HG02571 (cell line): ENCODE measurements at regions not wholly inside any gene's neighbourhood (a gene's known extent, or its start where the extent isn't known, plus 50 kb on each side); places are given as distances from the start of the nearest gene placed in this dataset.

Source experiments
- ATAC-seq: cut with Tn5 transposase; IDR thresholded peaks from one replicate; pipeline ENCODE4 v1.9.1; 2021; ENCODE audit warnings: mild to moderate bottlenecking, moderate library complexity; ENCODE audit not compliant: unreplicated experiment

GRCh38 chr7:34457329-34457728 lies 200.7 kb upstream of the NPSR1 start:
- no peak for ATAC-seq

- no peak for ATAC-seq
Measured at GRCh38 chr7:34463830-34464229, 194.2 kb upstream of the NPSR1 start.

DNA sequence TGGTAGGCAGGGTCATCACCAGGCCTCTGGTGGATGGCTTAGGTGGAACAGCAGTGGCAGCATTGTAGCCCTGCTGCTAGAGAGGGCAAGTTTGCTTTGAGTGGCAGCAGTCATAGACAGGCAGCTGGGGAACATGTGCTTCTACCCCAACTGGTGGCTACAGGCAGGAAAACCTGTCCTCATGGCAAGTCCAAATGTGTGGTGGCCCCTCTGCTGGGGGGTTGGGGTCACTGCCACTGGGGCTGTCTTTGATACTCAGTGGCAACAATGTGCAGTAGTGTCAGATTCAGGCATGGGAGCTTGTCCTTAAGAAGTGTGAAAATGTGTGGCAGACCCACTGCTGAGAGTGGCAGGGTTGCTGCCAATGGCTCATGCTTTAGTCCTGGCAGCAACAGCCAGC lies 186.2 kb upstream of the NPSR1 start:
- no peak for ATAC-seq

- no peak for ATAC-seq
Measured at GRCh38 chr7:34486371-34486770, 171.6 kb upstream of the NPSR1 start.

- ATAC-seq: no peak
Measured at GRCh38 chr7:34487391-34488115, 170.5 kb upstream of the NPSR1 start.

GRCh38 chr7:34488766-34489165 lies 169.3 kb upstream of the NPSR1 start:
- no peak for ATAC-seq

DNA sequence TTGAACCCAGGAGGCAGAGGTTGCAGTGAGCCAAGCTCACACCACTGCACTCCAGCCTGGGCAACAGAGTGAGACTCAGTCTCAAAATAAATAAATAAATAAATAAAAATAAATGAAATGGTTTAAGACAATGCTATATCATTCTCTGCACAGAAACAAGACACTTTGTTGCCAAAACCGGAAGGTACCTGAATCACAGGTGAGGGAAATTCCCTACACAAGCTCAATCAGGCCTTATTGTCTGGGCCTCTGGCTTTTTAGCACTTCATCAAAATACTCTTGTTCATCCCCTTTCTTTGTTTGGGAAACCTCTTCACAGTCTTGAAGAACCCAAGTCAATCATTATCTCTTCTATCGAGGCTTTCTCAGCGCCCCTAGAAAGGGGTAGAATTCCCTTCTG lies 166.1 kb upstream of the NPSR1 start:
- ATAC-seq: no peak

- no peak for ATAC-seq
Measured at GRCh38 chr7:34493752-34494151, 164.3 kb upstream of the NPSR1 start.

DNA sequence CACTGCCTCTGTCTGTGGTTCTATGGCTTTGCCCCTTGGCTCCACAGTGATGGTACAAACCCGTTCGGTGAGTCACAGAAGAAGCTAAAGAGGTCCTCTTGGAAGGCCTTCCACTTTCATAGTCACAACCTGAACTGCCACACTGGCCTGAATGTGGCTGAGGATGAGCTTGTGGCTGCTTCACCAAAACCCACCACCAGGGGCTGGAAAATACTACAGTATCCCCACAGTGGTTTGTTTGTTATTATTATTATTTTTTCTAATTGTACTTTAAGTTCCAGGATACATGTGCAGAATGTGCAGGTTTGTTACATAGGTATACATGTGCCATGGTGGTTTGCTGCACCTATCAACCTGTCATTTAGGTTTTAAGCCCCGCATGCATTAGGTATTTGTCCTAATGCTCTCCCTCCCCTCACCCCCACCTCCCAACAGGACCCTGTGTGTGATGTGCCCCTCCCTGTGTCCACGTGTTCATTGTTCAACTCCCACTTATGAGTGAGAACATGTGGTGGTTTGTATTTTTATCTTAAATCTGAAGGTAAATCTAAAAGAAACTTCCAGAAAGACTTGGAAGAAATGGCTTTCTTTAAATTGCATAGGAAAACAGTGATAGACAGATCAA lies 160.8 kb upstream of the NPSR1 start:
- ATAC-seq: no peak

GRCh38 chr7:34501156-34501555 lies 156.9 kb upstream of the NPSR1 start:
- no peak for ATAC-seq

- ATAC-seq: no peak
Measured at GRCh38 chr7:34507191-34507590, 150.8 kb upstream of the NPSR1 start.

DNA sequence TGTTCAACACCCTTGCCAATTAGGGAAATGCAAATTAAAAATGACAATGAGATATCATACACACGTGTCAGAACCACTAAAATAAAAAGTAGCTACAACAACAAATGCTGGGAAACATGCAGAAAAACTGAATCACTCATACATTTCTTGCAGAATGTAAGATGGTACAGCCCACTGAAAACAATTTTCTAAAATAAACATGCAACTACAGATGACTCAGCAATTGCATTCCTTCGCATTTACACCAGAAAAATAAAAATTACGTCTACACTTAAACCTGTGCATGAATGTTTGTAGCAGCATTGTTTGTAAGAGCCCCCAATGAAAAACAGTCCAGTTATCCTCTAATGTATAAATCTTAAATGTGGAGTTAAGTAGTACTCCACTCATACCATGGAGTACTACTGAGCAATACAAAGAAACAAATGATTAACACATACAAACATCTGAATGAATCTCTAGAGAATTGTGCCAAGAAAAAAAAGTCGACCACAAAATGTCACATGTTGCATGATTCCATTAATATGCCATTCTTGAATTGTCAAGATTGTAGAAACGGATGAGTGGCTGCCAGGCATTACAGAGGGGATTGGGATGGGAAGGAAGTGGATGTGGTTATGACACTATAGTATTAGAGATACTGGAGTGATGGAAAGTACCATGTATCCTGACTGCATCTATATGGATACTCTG lies 134.6 kb upstream of the NPSR1 start:
- no peak for ATAC-seq

- ATAC-seq: no peak
Measured at GRCh38 chr7:34530259-34530658, 127.8 kb upstream of the NPSR1 start.

DNA sequence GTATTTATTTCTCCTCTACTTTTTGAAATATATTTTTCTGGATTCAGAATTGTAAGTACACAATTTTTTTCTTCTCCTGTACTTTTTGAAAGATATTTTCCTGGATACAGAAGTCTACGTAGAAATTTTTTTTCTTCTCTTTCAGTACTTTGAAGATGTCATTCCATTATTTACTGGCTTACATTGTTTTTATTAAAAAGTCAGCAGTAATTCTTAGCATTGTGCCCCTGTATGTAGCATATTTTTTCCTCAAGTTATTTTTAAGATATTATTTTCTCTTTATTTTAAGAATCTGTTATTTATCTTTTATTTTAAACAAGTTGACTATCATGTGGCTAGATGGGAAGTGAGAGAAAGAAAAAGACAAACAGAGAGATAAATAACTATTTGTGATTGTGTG lies 119.0 kb upstream of the NPSR1 start:
- ATAC-seq: no peak

DNA sequence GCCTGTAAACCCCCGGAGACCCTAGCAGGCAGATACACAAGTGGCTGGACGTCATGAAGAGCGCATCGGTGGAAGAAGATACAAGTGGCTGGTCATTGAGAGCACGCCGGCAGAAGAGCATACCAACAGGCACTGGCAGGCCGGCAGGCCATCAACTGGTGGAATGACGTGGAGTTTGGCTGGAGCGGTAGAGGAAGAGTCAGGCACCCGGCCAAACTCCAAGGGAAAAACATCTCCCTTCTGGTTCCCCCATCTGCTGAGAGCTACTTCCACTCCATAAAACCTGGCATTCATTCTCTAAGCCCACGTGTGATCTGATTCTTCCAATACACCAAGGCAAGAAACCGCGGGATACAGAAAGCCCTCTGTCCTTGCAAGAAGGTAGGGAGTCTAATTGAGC lies 113.4 kb upstream of the NPSR1 start:
- ATAC-seq: no peak

DNA sequence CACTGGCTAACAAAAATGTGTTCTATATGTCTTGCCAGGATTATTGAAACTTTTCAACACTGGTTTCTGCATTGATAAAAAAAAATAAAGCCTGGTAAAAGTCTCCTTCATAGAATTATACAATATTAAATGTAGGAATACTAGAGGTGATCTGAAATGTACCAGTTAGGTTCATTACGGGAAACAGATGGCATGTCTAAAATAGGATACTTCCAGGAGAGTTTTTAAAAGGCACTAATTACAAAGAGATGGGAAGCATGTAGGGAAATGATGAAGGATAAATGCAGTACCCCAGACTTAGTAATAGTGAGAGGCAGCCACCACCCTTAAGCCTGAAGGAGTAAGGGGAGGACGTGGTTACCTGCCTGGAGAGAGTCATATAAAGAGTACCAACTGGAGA lies 107.0 kb upstream of the NPSR1 start:
- ATAC-seq: no peak

GRCh38 chr7:34552502-34552901 lies 105.5 kb upstream of the NPSR1 start:
- ATAC-seq: no peak

DNA sequence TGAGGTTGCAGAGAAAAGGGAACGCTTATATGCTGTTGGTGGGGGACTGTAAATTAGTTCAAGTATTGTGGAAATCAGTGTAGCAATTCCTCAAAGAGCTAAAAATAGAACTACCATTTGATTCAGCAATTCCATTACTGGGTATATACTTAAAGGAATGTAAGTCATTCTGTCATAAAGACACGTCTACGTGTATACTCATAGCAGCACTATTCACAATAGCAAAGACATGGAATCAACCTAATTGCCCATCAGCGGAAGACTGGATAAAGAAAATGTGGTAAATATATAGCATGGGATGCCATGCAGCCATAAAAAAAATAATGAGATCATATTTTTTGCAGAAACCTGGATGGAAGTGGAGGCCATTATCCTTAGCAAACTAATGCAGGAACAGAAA lies 100.0 kb upstream of the NPSR1 start:
- no peak for ATAC-seq

GRCh38 chr7:34564091-34564490 lies 93.9 kb upstream of the NPSR1 start:
- no peak for ATAC-seq

DNA sequence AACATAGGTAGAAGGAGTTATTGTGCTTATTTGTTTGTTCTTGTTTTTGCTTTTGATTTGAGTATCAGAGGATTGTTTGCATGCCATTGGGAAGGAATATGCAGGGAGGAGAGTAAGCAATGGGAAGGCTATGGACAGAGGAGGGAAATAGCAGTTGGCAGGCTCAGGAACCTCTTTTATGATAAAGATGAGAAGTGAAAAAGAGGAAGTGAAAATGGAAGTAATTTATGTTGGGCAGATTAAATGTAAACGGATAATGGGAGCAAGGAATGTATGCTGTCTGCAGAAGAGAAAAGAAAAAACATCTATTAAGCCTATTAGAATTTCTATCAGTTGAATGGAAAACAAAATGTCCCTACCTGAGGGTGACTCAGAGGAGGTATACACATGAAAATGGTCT lies 90.1 kb upstream of the NPSR1 start:
- ATAC-seq: no peak

DNA sequence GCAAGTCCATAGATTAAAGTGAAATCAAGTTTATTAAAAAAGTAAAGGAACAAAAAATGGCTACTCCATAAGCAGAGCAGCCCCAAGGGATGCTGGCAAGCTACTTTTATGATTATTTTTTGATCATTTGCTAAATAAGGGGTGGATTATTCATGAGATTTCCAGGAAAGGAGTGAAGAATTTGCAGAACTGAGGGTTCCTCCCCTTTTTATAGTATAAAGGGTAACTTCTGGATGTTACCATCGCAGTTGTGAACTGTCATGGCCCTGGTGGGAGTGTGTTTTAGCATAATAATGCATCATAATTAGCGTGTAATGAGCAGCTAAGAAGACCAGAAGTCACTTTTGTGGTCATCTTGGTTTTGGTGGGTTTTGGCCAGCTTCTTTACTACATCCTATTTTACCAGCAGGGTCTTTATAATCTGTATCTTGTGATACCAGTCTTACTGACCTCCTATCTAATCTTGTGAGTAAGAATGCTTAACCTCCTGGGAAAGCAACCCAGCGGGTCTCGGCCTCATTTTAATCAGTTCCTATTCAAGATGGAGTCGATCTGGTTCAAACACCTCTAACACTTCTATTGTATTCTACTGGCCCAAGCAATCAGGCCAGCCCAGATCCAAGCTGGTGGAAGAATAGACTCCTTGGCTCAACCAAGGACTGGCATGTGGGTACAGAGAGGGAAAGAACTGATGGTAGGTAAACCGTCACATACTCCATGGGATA lies 87.9 kb upstream of the NPSR1 start:
- ATAC-seq: no peak

DNA sequence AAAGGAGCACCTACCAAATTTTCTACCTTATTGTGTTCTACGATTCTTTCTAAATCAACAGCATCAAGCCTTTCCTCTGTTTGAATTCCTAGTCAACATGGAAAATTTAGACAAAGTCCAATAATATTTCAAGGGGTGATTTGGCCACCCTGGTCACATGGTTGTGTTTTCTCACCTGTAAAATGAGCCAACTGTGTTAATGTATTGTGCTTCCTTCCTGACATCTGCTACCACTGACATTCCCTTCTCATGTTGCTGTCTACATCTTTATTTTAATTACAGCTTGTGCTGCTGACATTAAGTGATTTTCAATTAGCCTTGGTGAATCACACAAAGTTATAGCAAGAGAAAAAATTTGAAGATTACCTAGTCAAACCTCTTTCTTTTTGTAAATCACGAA lies 83.0 kb upstream of the NPSR1 start:
- ATAC-seq: no peak
